DND-41 (cell line): ENCODE measurements at regions not wholly inside any gene's neighbourhood (a gene's known extent, or its start where the extent isn't known, plus 50 kb on each side); places are given as distances from the start of the nearest gene placed in this dataset.

Source experiments
- ATAC-seq: fragments of 200-7000 bp; cut with Tn5 transposase; 3 replicates; pipeline ENCODE4 v1.9.1; 2021; ENCODE audit warnings: low read depth; ENCODE audit not compliant: insufficient read depth
- DNase-seq: peaks from one replicate; pipeline ENCODE4 v3.0.0-alpha.2; 2020
- H2AFZ ChIP-seq: 2 replicates; pipeline ENCODE4 v1.6.0; 2012; ENCODE audit warnings: low read depth, low read length
- H3K27ac ChIP-seq: 2 replicates; pipeline ENCODE4 v1.5.1; 2012; ENCODE audit warnings: low read length, inconsistent platforms
- H3K27me3 ChIP-seq: fragments of 200-600 bp; sonication (generic); 2 replicates; pipeline ENCODE4 v1.6.0; 2012; ENCODE audit warnings: low read length, mild to moderate bottlenecking, inconsistent platforms; ENCODE audit not compliant: insufficient read depth, poor library complexity
- H3K36me3 ChIP-seq: 2 replicates; pipeline ENCODE4 v1.5.1; 2012; ENCODE audit warnings: low read length, inconsistent platforms; ENCODE audit not compliant: insufficient read depth
- H3K4me1 ChIP-seq: 2 replicates; pipeline ENCODE4 v1.5.1; 2012; ENCODE audit warnings: mild to moderate bottlenecking, low read length; ENCODE audit not compliant: insufficient read depth
- H3K4me2 ChIP-seq: 2 replicates; pipeline ENCODE4 v1.6.0; 2012; ENCODE audit warnings: mild to moderate bottlenecking, moderate library complexity, low read length, inconsistent platforms; ENCODE audit not compliant: insufficient read depth
- H3K4me3 ChIP-seq, 2 experiments: fragments of 200-600 bp in 1 of 2; shearing (Covaris generic) in 1 of 2; 2 replicates each; pipeline ENCODE4 v1.5.1; 2012 to 2016; ENCODE audit warnings: inconsistent platforms in 2 of 2, low read length in 2 of 2, mild to moderate bottlenecking in 2 of 2, low read depth in 1 of 2, moderate library complexity in 1 of 2
- H3K79me2 ChIP-seq: 2 replicates; pipeline ENCODE4 v1.6.0; 2012; ENCODE audit warnings: low read length, inconsistent platforms; ENCODE audit not compliant: insufficient read depth
- H3K9ac ChIP-seq: 2 replicates; pipeline ENCODE4 v1.6.0; 2012; ENCODE audit warnings: low read depth, mild to moderate bottlenecking, inconsistent platforms, low read length, moderate library complexity
- H3K9me3 ChIP-seq: 2 replicates; pipeline ENCODE4 v1.5.1; 2012; ENCODE audit warnings: low read length, moderate library complexity, mild to moderate bottlenecking, inconsistent platforms; ENCODE audit not compliant: insufficient read depth, severe bottlenecking
- H4K20me1 ChIP-seq: 2 replicates; pipeline ENCODE4 v1.6.0; 2012; ENCODE audit warnings: low read length; ENCODE audit not compliant: insufficient read depth
- CTCF ChIP-seq: IDR thresholded peaks from 2 replicates; pipeline ENCODE4 v1.5.1; 2012; ENCODE audit warnings: borderline replicate concordance, low read length, moderate library complexity, mild to moderate bottlenecking; ENCODE audit not compliant: poor library complexity, severe bottlenecking; ENCODE audit errors: extremely low read depth
- EZH2 ChIP-seq: IDR thresholded peaks from 3 replicates; pipeline ENCODE4 v1.6.1; 2012; ENCODE audit warnings: borderline replicate concordance, low read depth, mild to moderate bottlenecking, moderate library complexity, low read length, inconsistent platforms; ENCODE audit not compliant: severe bottlenecking

GRCh38 chr5:174359071-174359470 is 313.6 kb downstream of the NSG2 start:
- Histone ChIP-seq H3K36me3 (no peaks in the 10 kb centered on the region), H3K9ac (no peak overlapping the region), H3K27ac (no peak overlapping the region), H3K4me2 (no peak overlapping the region), H3K79me2 (no peaks in the 10 kb centered on the region), H2AFZ (no peak overlapping the region), H3K4me3 (no peak overlapping the region), H4K20me1 (no peaks in the 10 kb centered on the region), H3K9me3 (peaks cover 4% of the 10 kb centered on the region), H3K27me3 (no peaks in the 10 kb centered on the region), H3K4me1 (no peaks in the 10 kb centered on the region)
- TF ChIP-seq EZH2 = no peak
- no peak for TF ChIP-seq CTCF
- DNase-seq (no peak), ATAC-seq (no peak)

GRCh38 chr5:174362514-174362913 is 317.0 kb downstream of the NSG2 start:
- no peak overlapping the region for H2AFZ ChIP-seq
- H3K4me3 ChIP-seq = no peak overlapping the region
- peaks cover 4% of the 10 kb centered on the region for H3K9me3 ChIP-seq
- DNase-seq = no peak
- no peak overlapping the region for H3K27ac ChIP-seq
- ATAC-seq = no peak
- H3K27me3 ChIP-seq = no peaks in the 10 kb centered on the region
- no peaks in the 10 kb centered on the region for H3K4me1 ChIP-seq
- no peak overlapping the region for H3K9ac ChIP-seq
- no peaks in the 10 kb centered on the region for H4K20me1 ChIP-seq
- H3K36me3 ChIP-seq = no peaks in the 10 kb centered on the region
- TF ChIP-seq EZH2 (no peak), CTCF (no peak)
- no peaks in the 10 kb centered on the region for H3K79me2 ChIP-seq
- H3K4me2 ChIP-seq = no peak overlapping the region

- no peaks in the 10 kb centered on the region for H3K27me3 ChIP-seq
- H3K4me3 ChIP-seq = no peak overlapping the region
- DNase-seq = no peak
- H3K79me2 ChIP-seq = no peaks in the 10 kb centered on the region
- H3K9me3 ChIP-seq = peaks cover 4% of the 10 kb centered on the region
- no peaks in the 10 kb centered on the region for H3K36me3 ChIP-seq
- no peak overlapping the region for H3K9ac ChIP-seq
- ATAC-seq = no peak
- no peak overlapping the region for H3K27ac ChIP-seq
- no peak for TF ChIP-seq EZH2
- no peak for TF ChIP-seq CTCF
- no peak overlapping the region for H3K4me2 ChIP-seq
- H3K4me1 ChIP-seq = no peaks in the 10 kb centered on the region
- H2AFZ ChIP-seq = no peak overlapping the region
- no peaks in the 10 kb centered on the region for H4K20me1 ChIP-seq
Observed at GRCh38 chr5:174363934-174364333, 318.4 kb downstream of the NSG2 start.

- Histone ChIP-seq H3K79me2 (no peaks in the 10 kb centered on the region), H2AFZ (no peak overlapping the region), H3K27ac (no peak overlapping the region), H4K20me1 (no peaks in the 10 kb centered on the region), H3K9ac (no peak overlapping the region), H3K4me3 (no peak overlapping the region), H3K4me1 (no peaks in the 10 kb centered on the region), H3K4me2 (no peak overlapping the region), H3K27me3 (no peaks in the 10 kb centered on the region), H3K9me3 (peaks cover 4% of the 10 kb centered on the region), H3K36me3 (no peaks in the 10 kb centered on the region)
- DNase-seq = no peak
- ATAC-seq = no peak
- TF ChIP-seq EZH2 (no peak), CTCF (no peak)
Observed at GRCh38 chr5:174364676-174365075, 319.2 kb downstream of the NSG2 start.
